A549 (cell line): ENCODE measurements at regions not wholly inside any gene's neighbourhood (a gene's known extent, or its start where the extent isn't known, plus 50 kb on each side); places are given as distances from the start of the nearest gene placed in this dataset.

ENCODE experiments used
- ATAC-seq, 2 experiments: fragments of 200-7000 bp in 1 of 2; fragments of >200 bp in 1 of 2; cut with Nextera tagmentation in 1 of 2; cut with Tn5 transposase in 1 of 2; 3 replicates each; pipeline versions ENCODE4 v1.8.0 to v1.9.1; 2018 to 2020; ENCODE audit warnings: mild to moderate bottlenecking in 1 of 2, moderate library complexity in 1 of 2
- CTCF ChIA-PET: fragments of 300-600 bp; sonication (Branson Sonifier 250); formaldehyde crosslinking; extraction: SDS; loops from one replicate; lab custom pipeline; 2021; ENCODE audit warnings: antibody characterized with exemption, inconsistent platforms; lab: Yijun Ruan, JAX
- POLR2A ChIA-PET: fragments of 350-600 bp; formaldehyde crosslinking; extraction: SDS; loops from one replicate; lab custom pipeline; 2021; ENCODE audit warnings: antibody characterized with exemption, inconsistent platforms; lab: Yijun Ruan, JAX
- DNase-seq, 2 experiments: peaks; one replicate each; pipeline versions ENCODE4 v3.0.0 to v3.0.0-alpha.2; 2011 to 2016; ENCODE audit warnings: low read depth in 1 of 2, low spot score in 1 of 2
- FAIRE-seq: peaks from 2 replicates; lab custom pipeline; 2011; peaks lifted over from hg19 to GRCh38; lab: Jason Lieb, UNC
- H3K27ac ChIP-seq, 2 experiments: fragments of >200 bp; sonication (Bioruptor Twin); formaldehyde crosslinking; 3 replicates each; pipeline ENCODE4 v1.5.1; 2016 to 2017
- H3K4me1 ChIP-seq: fragments of >200 bp; sonication (Bioruptor Twin); formaldehyde crosslinking; 3 replicates; pipeline ENCODE4 v1.6.1; 2016
- H3K4me2 ChIP-seq: fragments of >200 bp; sonication (Bioruptor Twin); formaldehyde crosslinking; 3 replicates; pipeline ENCODE4 v1.6.1; 2016
- H3K4me3 ChIP-seq: fragments of >200 bp; sonication (Bioruptor Twin); formaldehyde crosslinking; 3 replicates; pipeline ENCODE4 v1.5.1; 2016
- H3K9me3 ChIP-seq: fragments of >200 bp; sonication (Bioruptor Twin); formaldehyde crosslinking; 3 replicates; pipeline ENCODE4 v1.6.1; 2016
- E2F6 ChIP-seq: IDR thresholded peaks from 2 replicates; pipeline ENCODE4 v1.6.1; 2012; ENCODE audit warnings: low read depth, borderline replicate concordance
- EP300 ChIP-seq, 2 experiments: fragments of >200 bp; sonication (Bioruptor Twin); formaldehyde crosslinking; IDR thresholded peaks; 2 replicates in 1 of 2; 3 replicates in 1 of 2; pipeline ENCODE4 v1.6.1; 2016 to 2017
- FOSB ChIP-seq: fragments of 250-450 bp; sonication (Bioruptor Pico); IDR thresholded peaks from 2 replicates; pipeline ENCODE4 v1.5.0; 2020; ENCODE audit warnings: mild to moderate bottlenecking, moderate library complexity
- FOSL2 ChIP-seq, 2 experiments: fragments of 450-650 bp in 1 of 2; fragments of >200 bp in 1 of 2; sonication (Bioruptor Twin) in 1 of 2; formaldehyde crosslinking; IDR thresholded peaks; 2 replicates each; pipeline versions ENCODE4 v1.5.0 to v1.6.1; 2016 to 2020; ENCODE audit warnings: mild to moderate bottlenecking in 1 of 2, moderate library complexity in 1 of 2
- GATA3 ChIP-seq: IDR thresholded peaks from 2 replicates; pipeline ENCODE4 v1.6.1; 2012; ENCODE audit warnings: borderline replicate concordance
- HES2 ChIP-seq: fragments of >200 bp; sonication (Bioruptor Twin); formaldehyde crosslinking; IDR thresholded peaks from 2 replicates; pipeline ENCODE4 v1.6.1; 2016
- HOXA7 ChIP-seq: fragments of 250-450 bp; sonication (Bioruptor Pico); IDR thresholded peaks from 2 replicates; pipeline ENCODE4 v1.5.0; 2020; ENCODE audit warnings: mild to moderate bottlenecking, moderate library complexity
- KDM1A ChIP-seq: fragments of 200-600 bp; sonication (generic); IDR thresholded peaks from 2 replicates; pipeline ENCODE4 v1.6.1; 2016; ENCODE audit warnings: low read depth, mild to moderate bottlenecking
- MAX ChIP-seq: IDR thresholded peaks from 2 replicates; pipeline ENCODE4 v1.6.1; 2012
- MAZ ChIP-seq: fragments of 150-350 bp; IDR thresholded peaks from 2 replicates; pipeline ENCODE4 v1.6.1; 2014; ENCODE audit warnings: antibody characterized with exemption, low read depth, low read length, borderline replicate concordance
- NFE2L2 ChIP-seq: fragments of 150-350 bp; conservative IDR thresholded peaks from 2 replicates; pipeline ENCODE4 v1.6.1; 2014; ENCODE audit warnings: low read length
- NR3C1 ChIP-seq: fragments of >200 bp; sonication (Bioruptor Twin); formaldehyde crosslinking; IDR thresholded peaks from 3 replicates; pipeline ENCODE4 v1.6.1; 2017
- PHF8 ChIP-seq: fragments of 200-600 bp; sonication (generic); IDR thresholded peaks from 2 replicates; pipeline ENCODE4 v1.6.1; 2016; ENCODE audit warnings: low read depth, mild to moderate bottlenecking, antibody characterized with exemption, moderate library complexity, borderline replicate concordance
- POLR2A ChIP-seq: IDR thresholded peaks from 2 replicates; pipeline ENCODE4 v1.6.1; 2012; ENCODE audit warnings: mild to moderate bottlenecking, low read length
- POLR2AphosphoS2 ChIP-seq: conservative IDR thresholded peaks from 2 replicates; pipeline ENCODE4 v1.6.1; 2012; ENCODE audit warnings: low read length, improper control_type of control experiment, inconsistent platforms
- RAD21 ChIP-seq, 2 experiments: fragments of >200 bp in 1 of 2; sonication (Bioruptor Twin) in 1 of 2; formaldehyde crosslinking in 1 of 2; IDR thresholded peaks in 1 of 2; conservative IDR thresholded peaks in 1 of 2; 2 replicates in 1 of 2; 3 replicates in 1 of 2; pipeline ENCODE4 v1.6.1; 2012 to 2018; ENCODE audit warnings: inconsistent platforms in 1 of 2
- RARB ChIP-seq: fragments of 250-450 bp; sonication (Bioruptor Pico); IDR thresholded peaks from 2 replicates; pipeline ENCODE4 v1.8.0; 2021; ENCODE audit warnings: mild to moderate bottlenecking, moderate library complexity
- RFX5 ChIP-seq: fragments of 450-650 bp; IDR thresholded peaks from 2 replicates; pipeline ENCODE4 v1.7.1; 2014; ENCODE audit warnings: antibody characterized with exemption, mild to moderate bottlenecking, moderate library complexity
- RNF2 ChIP-seq: fragments of 200-600 bp; sonication (generic); IDR thresholded peaks from 2 replicates; pipeline ENCODE4 v1.6.1; 2016; ENCODE audit warnings: low read depth, mild to moderate bottlenecking, antibody characterized with exemption, moderate library complexity, borderline replicate concordance
- SMC3 ChIP-seq: fragments of >200 bp; sonication (Bioruptor Twin); formaldehyde crosslinking; IDR thresholded peaks from 3 replicates; pipeline ENCODE4 v1.6.1; 2018; ENCODE audit warnings: inconsistent platforms
- ZFP36 ChIP-seq: fragments of 450-650 bp; IDR thresholded peaks from 2 replicates; pipeline ENCODE4 v1.6.1; 2014; ENCODE audit warnings: borderline replicate concordance; ENCODE audit not compliant: partially characterized antibody
- ZSCAN20 ChIP-seq: fragments of 250-450 bp; sonication (Bioruptor Pico); IDR thresholded peaks from 2 replicates; pipeline ENCODE4 v1.8.0; 2022; ENCODE audit warnings: mild to moderate bottlenecking, moderate library complexity
- WGBS: methylation state at CpG from one replicate; pipeline ENCODE4 v1.1.6; 2017; ENCODE audit errors: missing lambda C conversion rate; 5-methylcytosine and 5-hydroxymethylcytosine counted together

- no peak overlapping the region for H3K4me3 ChIP-seq
- DNase-seq: no peak
- H3K9me3 ChIP-seq: no peaks in the 10 kb centered on the region
- FAIRE-seq: no peak
- TF ChIP-seq GATA3 (no peak), FOSL2 (IDR thresholded peaks at IDR 0.05) (no peak), FOSL2 (CRISPR knock-in tag; IDR thresholded peaks at IDR 0.05) (no peak), RNF2 (no peak), ZFP36 (no peak), SMC3 (no peak), KDM1A (no peak)
- ChIA-PET CTCF (interaction anchor here (0.5 to 1.3 kb wide), 2 partner anchors 12 to 15 kb away, joined by 3 read pairs; no protein-coding TSS in a partner anchor), POLR2A (no interaction called here)
- H3K4me2 ChIP-seq: no peak overlapping the region
- H3K27ac ChIP-seq: no peak overlapping the region
- no peak for ATAC-seq
- no peaks in the 10 kb centered on the region for H3K4me1 ChIP-seq
- WGBS: 75% methylated on average over 6 of the region's 6 CpGs
Observed at GRCh38 chr10:3348564-3348963, 176.0 kb upstream of the PITRM1 start.

GRCh38 chr10:3347413-3348182, 175.0 kb upstream of the PITRM1 start:
- DNase-seq (no peak), FAIRE-seq (no peak), ATAC-seq (no peak)
- no peak overlapping the region for H3K4me3 ChIP-seq
- POLR2A ChIA-PET: no interaction called here
- no peak for TF ChIP-seq RFX5
- no peak for TF ChIP-seq E2F6
- no peak for TF ChIP-seq HOXA7 (CRISPR knock-in tag)
- TF ChIP-seq FOSB (CRISPR knock-in tag): no peak
- no peak for TF ChIP-seq EP300 (IDR thresholded peaks at IDR 0.05)
- no peak for TF ChIP-seq SMC3
- no peak for TF ChIP-seq NR3C1
- TF ChIP-seq PHF8: no peak
- no peak for TF ChIP-seq POLR2AphosphoS2
- H3K4me2 ChIP-seq: no peak overlapping the region
- no peak overlapping the region for H3K27ac ChIP-seq
- no peaks in the 10 kb centered on the region for H3K4me1 ChIP-seq
- 48% methylated on average over 12 of the region's 12 CpGs for WGBS
- CTCF ChIA-PET: no interaction called here
- no peaks in the 10 kb centered on the region for H3K9me3 ChIP-seq

GRCh38 chr10:3346851-3347250, 174.3 kb upstream of the PITRM1 start:
- no peaks in the 10 kb centered on the region for H3K9me3 ChIP-seq
- CTCF ChIA-PET: no interaction called here
- 74% methylated on average over 9 of the region's 10 CpGs for WGBS
- DNase-seq (no peak), FAIRE-seq (no peak), ATAC-seq (no peak)
- TF ChIP-seq KDM1A: no peak
- no peaks in the 10 kb centered on the region for H3K4me1 ChIP-seq
- no peak overlapping the region for H3K4me3 ChIP-seq
- POLR2A ChIA-PET: no interaction called here
- no peak overlapping the region for H3K4me2 ChIP-seq
- H3K27ac ChIP-seq: no peak overlapping the region

- Histone ChIP-seq H3K4me3 (no peak overlapping the region), H3K4me1 (peaks cover 6% of the 10 kb centered on the region; the same call in 1 of the 3 replicates), H3K9me3 (no peaks in the 10 kb centered on the region), H3K4me2 (no peak overlapping the region), H3K27ac (no peak overlapping the region)
- WGBS: 71% methylated on average over 3 of the region's 3 CpGs
- DNase-seq (no peak), FAIRE-seq (no peak), ATAC-seq (no peak)
- ChIA-PET POLR2A (no interaction called here), CTCF (interaction anchor here (0.6 to 1.0 kb wide), 2 partner anchors 48 to 62 kb away, joined by 3 read pairs; no protein-coding TSS in a partner anchor)
- TF ChIP-seq MAZ: no peak
Observed at GRCh38 chr10:3342771-3343170, 170.2 kb upstream of the PITRM1 start.

GRCh38 chr10:3340127-3340730, 167.6 kb upstream of the PITRM1 start:
- Histone ChIP-seq H3K9me3 (no peaks in the 10 kb centered on the region), H3K4me1 (peaks cover 6% of the 10 kb centered on the region; the same call in 1 of the 3 replicates), H3K4me3 (no peak overlapping the region), H3K27ac (no peak overlapping the region), H3K4me2 (no peak overlapping the region)
- CTCF ChIA-PET: interaction anchor here (1.4 kb wide), 1 partner anchor 11 kb away, joined by 4 read pairs; no protein-coding TSS in a partner anchor
- POLR2A ChIA-PET: no interaction called here
- ATAC-seq (no peak), FAIRE-seq (no peak), DNase-seq (no peak)
- 76% methylated on average over 11 of the region's 11 CpGs for WGBS
- TF ChIP-seq RARB (CRISPR knock-in tag): no peak
- no peak for TF ChIP-seq EP300 (IDR thresholded peaks at IDR 0.05)
- TF ChIP-seq RAD21 (conservative IDR thresholded peaks at IDR 0.05 in 1 of 2, IDR thresholded peaks at IDR 0.05 in 1 of 2): no peak
- no peak for TF ChIP-seq POLR2A
- TF ChIP-seq FOSL2 (IDR thresholded peaks at IDR 0.05): no peak
- TF ChIP-seq FOSL2 (CRISPR knock-in tag; IDR thresholded peaks at IDR 0.05): no peak
- no peak for TF ChIP-seq E2F6
- no peak for TF ChIP-seq KDM1A
- TF ChIP-seq HES2: no peak
- TF ChIP-seq MAZ: no peak
- TF ChIP-seq ZSCAN20 (CRISPR knock-in tag): no peak
- TF ChIP-seq MAX: no peak
- TF ChIP-seq NFE2L2: no peak
